ENCODE measurements at regions not wholly inside any gene's neighbourhood (a gene's known extent, or its start where the extent isn't known, plus 50 kb on each side); places are given as distances from the start of the nearest gene placed in this dataset.

DNA sequence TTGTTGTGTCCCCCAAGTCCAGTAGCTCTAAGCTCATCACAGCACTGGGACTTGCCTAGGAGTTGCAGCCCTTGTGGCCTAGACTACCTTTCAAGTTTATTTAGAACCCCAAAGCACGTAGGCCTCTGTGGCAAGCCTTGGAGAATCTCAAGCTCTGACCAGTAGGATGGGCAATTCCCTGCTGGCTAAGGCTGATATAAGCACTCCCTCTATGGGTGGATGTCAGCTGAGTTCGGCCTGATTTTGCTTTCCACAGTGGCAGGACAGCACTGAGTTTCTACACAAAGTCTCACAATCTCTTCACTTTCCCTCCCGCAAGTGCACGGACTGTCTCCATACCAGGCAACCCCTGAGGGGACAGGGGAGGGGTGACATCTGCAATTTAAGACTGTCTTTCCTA lies 886.4 kb upstream of the LRRN3 start:
- no peak for DNase-seq (ENCODE audit: low spot score)
- Histone ChIP-seq H3K4me1 (replicated peaks) (no peaks in the 10 kb centered on the region), H3K36me3 (no peaks in the 10 kb centered on the region), H3K27ac (no peak overlapping the region), H3K9me3 (no peaks in the 10 kb centered on the region), H3K4me3 (no peak overlapping the region), H3K27me3 (replicated peaks; ENCODE audit: insufficient read depth) (no peaks in the 10 kb centered on the region)
- intact Hi-C loops (cut with DNase I) = no loop called here
- TF ChIP-seq POLR2A (IDR thresholded peaks at IDR 0.05) = no peak
- TF ChIP-seq, protein P1, sequence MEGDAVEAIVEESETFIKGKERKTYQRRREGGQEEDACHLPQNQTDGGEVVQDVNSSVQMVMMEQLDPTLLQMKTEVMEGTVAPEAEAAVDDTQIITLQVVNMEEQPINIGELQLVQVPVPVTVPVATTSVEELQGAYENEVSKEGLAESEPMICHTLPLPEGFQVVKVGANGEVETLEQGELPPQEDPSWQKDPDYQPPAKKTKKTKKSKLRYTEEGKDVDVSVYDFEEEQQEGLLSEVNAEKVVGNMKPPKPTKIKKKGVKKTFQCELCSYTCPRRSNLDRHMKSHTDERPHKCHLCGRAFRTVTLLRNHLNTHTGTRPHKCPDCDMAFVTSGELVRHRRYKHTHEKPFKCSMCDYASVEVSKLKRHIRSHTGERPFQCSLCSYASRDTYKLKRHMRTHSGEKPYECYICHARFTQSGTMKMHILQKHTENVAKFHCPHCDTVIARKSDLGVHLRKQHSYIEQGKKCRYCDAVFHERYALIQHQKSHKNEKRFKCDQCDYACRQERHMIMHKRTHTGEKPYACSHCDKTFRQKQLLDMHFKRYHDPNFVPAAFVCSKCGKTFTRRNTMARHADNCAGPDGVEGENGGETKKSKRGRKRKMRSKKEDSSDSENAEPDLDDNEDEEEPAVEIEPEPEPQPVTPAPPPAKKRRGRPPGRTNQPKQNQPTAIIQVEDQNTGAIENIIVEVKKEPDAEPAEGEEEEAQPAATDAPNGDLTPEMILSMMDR (IDR thresholded peaks at IDR 0.05) = no peak
- TF ChIP-seq POLR2AphosphoS5 (IDR thresholded peaks at IDR 0.05) = no peak
- WGBS = 97% methylated on average over 4 of the region's 4 CpGs

DNA sequence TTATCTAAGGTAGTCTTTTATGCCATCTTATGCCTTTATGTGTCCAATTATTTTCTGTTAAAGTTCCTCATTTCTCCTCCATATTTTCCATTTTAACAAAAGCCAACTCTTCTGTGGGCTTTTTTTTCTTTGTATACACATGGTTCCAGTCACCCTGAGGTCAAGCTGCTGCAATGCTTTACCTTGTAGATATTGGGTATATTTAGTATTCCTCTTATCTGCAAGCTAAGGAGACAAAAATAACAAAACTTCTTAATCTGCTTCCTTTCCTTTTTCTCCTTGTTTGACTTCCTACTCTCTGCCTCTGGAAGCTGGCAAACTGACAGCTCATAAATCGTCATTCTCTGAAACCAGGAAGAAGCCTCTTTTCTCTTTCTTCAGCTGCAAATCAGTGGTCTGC lies 885.0 kb upstream of the LRRN3 start:
- H3K4me1 ChIP-seq (replicated peaks) = no peaks in the 10 kb centered on the region
- no peaks in the 10 kb centered on the region for H3K27me3 ChIP-seq (replicated peaks; ENCODE audit: insufficient read depth)
- intact Hi-C loops (cut with DNase I) = no loop called here
- no peaks in the 10 kb centered on the region for H3K36me3 ChIP-seq
- 24% methylated on average over 1 of the region's 1 CpG for WGBS
- no peak for DNase-seq (ENCODE audit: low spot score)
- H3K4me3 ChIP-seq = no peak overlapping the region
- TF ChIP-seq POLR2AphosphoS5 (IDR thresholded peaks at IDR 0.05) (no peak), POLR2A (IDR thresholded peaks at IDR 0.05) (no peak)
- TF ChIP-seq, protein P1 (IDR thresholded peaks at IDR 0.05) = no peak
- H3K27ac ChIP-seq = no peak overlapping the region
- no peaks in the 10 kb centered on the region for H3K9me3 ChIP-seq

DNA sequence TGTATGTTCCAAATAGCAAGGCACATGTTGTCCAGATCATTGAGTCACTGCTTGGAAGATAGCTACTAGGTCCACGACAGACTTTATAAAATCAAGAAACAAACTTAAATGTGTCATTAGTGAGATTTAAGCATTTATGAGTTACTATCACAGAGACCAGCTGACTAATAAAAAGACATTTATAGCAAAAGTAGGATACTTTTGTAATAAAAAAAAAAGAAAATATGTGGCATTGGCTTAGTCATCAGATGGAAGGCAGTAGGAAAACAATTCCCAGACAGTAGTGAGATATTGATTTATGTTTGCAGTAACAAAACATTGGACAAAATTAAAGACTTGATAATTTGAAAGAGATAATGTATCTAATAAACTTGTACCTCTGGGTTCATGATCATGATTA lies 881.0 kb upstream of the LRRN3 start:
- intact Hi-C loops (cut with DNase I) = no loop called here
- Histone ChIP-seq H3K9me3 (no peaks in the 10 kb centered on the region), H3K36me3 (no peaks in the 10 kb centered on the region), H3K4me1 (replicated peaks) (no peaks in the 10 kb centered on the region), H3K27me3 (replicated peaks; ENCODE audit: insufficient read depth) (no peaks in the 10 kb centered on the region), H3K27ac (no peak overlapping the region), H3K4me3 (no peak overlapping the region)
- TF ChIP-seq POLR2A (IDR thresholded peaks at IDR 0.05) = no peak
- no peak for TF ChIP-seq POLR2AphosphoS5 (IDR thresholded peaks at IDR 0.05)
- TF ChIP-seq, protein P1 (IDR thresholded peaks at IDR 0.05) = no peak
- 10% methylated on average over 1 of the region's 1 CpG for WGBS
- no peak for DNase-seq (ENCODE audit: low spot score)

DNA sequence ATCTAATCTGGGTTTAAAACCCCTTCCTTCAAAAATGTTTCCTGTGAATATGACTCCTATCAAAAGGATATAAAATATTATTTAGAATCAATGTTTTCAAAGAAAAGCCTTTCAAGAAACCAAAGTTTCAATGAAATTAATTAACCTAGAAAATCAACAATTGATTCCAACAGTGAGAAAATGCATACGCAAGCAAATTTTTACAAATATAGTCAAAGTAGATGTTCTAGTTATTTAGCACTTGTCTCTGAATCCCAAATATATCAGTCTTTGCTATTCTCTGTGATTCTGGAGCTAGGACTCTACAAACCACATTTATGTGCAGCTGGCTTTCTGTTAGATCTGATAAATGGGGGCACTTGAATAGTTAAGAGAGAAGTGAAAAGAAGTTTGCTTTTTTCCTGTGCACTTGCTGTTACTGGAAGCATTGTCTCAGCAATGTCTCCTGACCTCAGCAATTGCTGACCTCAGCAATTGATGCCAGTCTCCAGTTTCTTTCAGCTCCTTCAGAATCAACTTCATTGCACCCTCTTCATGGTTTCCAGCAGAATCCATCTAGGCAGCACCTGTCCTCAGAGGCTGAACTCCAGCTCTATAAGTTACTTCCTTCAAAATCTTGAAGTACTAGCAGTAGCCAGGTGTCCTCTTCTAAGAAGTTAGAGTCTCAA lies 879.9 kb upstream of the LRRN3 start:
- Histone ChIP-seq H3K36me3 (no peaks in the 10 kb centered on the region), H3K4me1 (replicated peaks) (no peaks in the 10 kb centered on the region), H3K27me3 (replicated peaks; ENCODE audit: insufficient read depth) (no peaks in the 10 kb centered on the region), H3K27ac (no peak overlapping the region), H3K9me3 (no peaks in the 10 kb centered on the region), H3K4me3 (no peak overlapping the region)
- TF ChIP-seq, protein P1 (IDR thresholded peaks at IDR 0.05) = no peak
- no peak for TF ChIP-seq POLR2A (IDR thresholded peaks at IDR 0.05)
- no peak for TF ChIP-seq POLR2AphosphoS5 (IDR thresholded peaks at IDR 0.05)
- DNase-seq (ENCODE audit: low spot score) = no peak
- intact Hi-C loops (cut with DNase I) = no loop called here
- 93% methylated on average over 1 of the region's 1 CpG for WGBS

DNA sequence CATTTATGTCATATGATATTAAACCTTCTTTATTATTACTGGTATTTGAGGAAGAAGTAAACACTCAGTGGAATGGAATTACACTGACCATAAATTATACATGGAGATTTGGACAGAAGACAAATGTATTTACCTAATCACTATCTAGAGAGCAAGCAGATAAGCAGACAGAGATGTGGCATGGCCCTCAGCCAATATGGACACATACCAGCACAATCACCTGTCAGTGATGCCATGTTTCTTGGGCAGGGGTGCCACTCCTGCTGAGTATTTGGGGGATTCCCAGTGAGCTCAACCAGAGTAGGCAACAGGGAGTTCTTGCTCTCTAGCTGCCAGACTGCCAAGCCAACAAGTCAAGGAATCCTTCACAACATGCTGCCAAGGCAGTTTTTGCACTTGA lies 866.3 kb upstream of the LRRN3 start:
- no peaks in the 10 kb centered on the region for H3K36me3 ChIP-seq
- H3K4me1 ChIP-seq (replicated peaks) = no peaks in the 10 kb centered on the region
- intact Hi-C loops (cut with DNase I) = no loop called here
- H3K9me3 ChIP-seq = no peaks in the 10 kb centered on the region
- H3K4me3 ChIP-seq = no peak overlapping the region
- TF ChIP-seq, protein P1 (IDR thresholded peaks at IDR 0.05) = no peak
- TF ChIP-seq POLR2A (IDR thresholded peaks at IDR 0.05) (no peak), POLR2AphosphoS5 (IDR thresholded peaks at IDR 0.05) (no peak)
- DNase-seq (ENCODE audit: low spot score) = no peak
- H3K27ac ChIP-seq = no peak overlapping the region
- no peaks in the 10 kb centered on the region for H3K27me3 ChIP-seq (replicated peaks; ENCODE audit: insufficient read depth)
